ENCODE measurements at regions not wholly inside any gene's neighbourhood (a gene's known extent, or its start where the extent isn't known, plus 50 kb on each side); places are given as distances from the start of the nearest gene placed in this dataset.

GRCh38 chr9:126017758-126018157 lies 270.6 kb downstream of the PBX3 start:
- DNase-seq (ENCODE audit: extremely low spot score, unreplicated experiment): no peak
- H3K27me3 Mint-ChIP-seq: peaks cover 9% of the 10 kb centered on the region
- H3K4me3 Mint-ChIP-seq: no peak overlapping the region
- TF ChIP-seq CTCF (conservative IDR thresholded peaks at IDR 0.05): no peak
- no peaks in the 10 kb centered on the region for H3K9me3 Mint-ChIP-seq
- H3K27ac Mint-ChIP-seq: no peak overlapping the region
- H3K36me3 Mint-ChIP-seq: no peaks in the 10 kb centered on the region
- no peaks in the 10 kb centered on the region for H3K4me1 Mint-ChIP-seq (ENCODE audit: unreplicated experiment)

- peaks cover 6% of the 10 kb centered on the region for H3K27me3 Mint-ChIP-seq
- DNase-seq (ENCODE audit: extremely low spot score, unreplicated experiment): no peak
- H3K4me3 Mint-ChIP-seq: no peak overlapping the region
- H3K36me3 Mint-ChIP-seq: no peaks in the 10 kb centered on the region
- H3K4me1 Mint-ChIP-seq (ENCODE audit: unreplicated experiment): no peaks in the 10 kb centered on the region
- no peak overlapping the region for H3K27ac Mint-ChIP-seq
- TF ChIP-seq CTCF (conservative IDR thresholded peaks at IDR 0.05): no peak
- no peaks in the 10 kb centered on the region for H3K9me3 Mint-ChIP-seq
Observed at GRCh38 chr9:126020836-126021235, 273.7 kb downstream of the PBX3 start.

GRCh38 chr9:126023962-126024361 lies 276.8 kb downstream of the PBX3 start:
- Mint-ChIP-seq H3K27ac (no peak overlapping the region), H3K27me3 (peaks cover 6% of the 10 kb centered on the region), H3K9me3 (no peaks in the 10 kb centered on the region), H3K4me3 (no peak overlapping the region), H3K36me3 (no peaks in the 10 kb centered on the region), H3K4me1 (ENCODE audit: unreplicated experiment) (no peaks in the 10 kb centered on the region)
- TF ChIP-seq CTCF (conservative IDR thresholded peaks at IDR 0.05): no peak
- no peak for DNase-seq (ENCODE audit: extremely low spot score, unreplicated experiment)

- TF ChIP-seq CTCF (conservative IDR thresholded peaks at IDR 0.05): no peak
- Mint-ChIP-seq H3K27me3 (peaks cover 6% of the 10 kb centered on the region), H3K9me3 (no peaks in the 10 kb centered on the region), H3K4me3 (no peak overlapping the region), H3K4me1 (ENCODE audit: unreplicated experiment) (no peaks in the 10 kb centered on the region), H3K36me3 (no peaks in the 10 kb centered on the region), H3K27ac (no peak overlapping the region)
- no peak for DNase-seq (ENCODE audit: extremely low spot score, unreplicated experiment)
Observed at GRCh38 chr9:126024581-126025230, 277.5 kb downstream of the PBX3 start.

GRCh38 chr9:126025991-126026390 lies 278.8 kb downstream of the PBX3 start:
- no peak for TF ChIP-seq CTCF (conservative IDR thresholded peaks at IDR 0.05)
- Mint-ChIP-seq H3K4me3 (no peak overlapping the region), H3K4me1 (ENCODE audit: unreplicated experiment) (no peaks in the 10 kb centered on the region), H3K9me3 (no peaks in the 10 kb centered on the region), H3K27ac (no peak overlapping the region), H3K36me3 (no peaks in the 10 kb centered on the region), H3K27me3 (peaks cover 3% of the 10 kb centered on the region)
- no peak for DNase-seq (ENCODE audit: extremely low spot score, unreplicated experiment)

- Mint-ChIP-seq H3K4me3 (no peak overlapping the region), H3K36me3 (no peaks in the 10 kb centered on the region), H3K9me3 (no peaks in the 10 kb centered on the region), H3K4me1 (ENCODE audit: unreplicated experiment) (no peaks in the 10 kb centered on the region), H3K27me3 (peaks cover 2% of the 10 kb centered on the region), H3K27ac (no peak overlapping the region)
- DNase-seq (ENCODE audit: extremely low spot score, unreplicated experiment): no peak
- no peak for TF ChIP-seq CTCF (conservative IDR thresholded peaks at IDR 0.05)
Observed at GRCh38 chr9:126027566-126027965, 280.4 kb downstream of the PBX3 start.
